HG03108 (cell line): ENCODE measurements at regions not wholly inside any gene's neighbourhood (a gene's known extent, or its start where the extent isn't known, plus 50 kb on each side); places are given as distances from the start of the nearest gene placed in this dataset.
"Not testable (repeated sequence)": the region's sequence is repeated elsewhere in the genome, so short reads cannot be mapped to it uniquely, and the experiment has no call there.

Experiments
- ATAC-seq: cut with Tn5 transposase; IDR thresholded peaks from one replicate; pipeline ENCODE4 v1.9.1; 2021; ENCODE audit warnings: moderate library complexity; ENCODE audit not compliant: unreplicated experiment

- ATAC-seq, result no peak
These were observed 707.0 kb upstream of the GOLIM4 start for GRCh38 chr3:168802766-168803165.

GRCh38 chr3:168801794-168802193, 706.1 kb upstream of the GOLIM4 start:
- ATAC-seq, result no peak

DNA sequence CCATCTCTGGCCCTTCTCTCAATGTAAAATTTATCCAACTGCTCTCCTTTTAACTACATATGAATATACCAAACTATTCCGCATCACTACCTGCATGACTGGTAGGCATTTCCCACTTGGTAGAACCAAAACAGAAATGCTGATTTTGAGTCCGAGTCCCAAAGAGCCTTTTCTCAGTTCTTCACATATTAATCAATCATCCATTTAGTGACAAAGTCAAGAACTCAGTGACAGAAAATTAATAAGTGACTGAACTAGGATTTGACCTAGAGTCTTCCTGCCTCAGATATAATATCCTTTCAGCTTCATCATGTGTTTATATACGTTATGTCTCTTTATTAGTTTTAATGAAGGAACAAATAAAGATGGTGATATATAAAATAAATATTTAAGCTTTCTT, 700.6 kb upstream of the GOLIM4 start:
- ATAC-seq, result no peak

DNA sequence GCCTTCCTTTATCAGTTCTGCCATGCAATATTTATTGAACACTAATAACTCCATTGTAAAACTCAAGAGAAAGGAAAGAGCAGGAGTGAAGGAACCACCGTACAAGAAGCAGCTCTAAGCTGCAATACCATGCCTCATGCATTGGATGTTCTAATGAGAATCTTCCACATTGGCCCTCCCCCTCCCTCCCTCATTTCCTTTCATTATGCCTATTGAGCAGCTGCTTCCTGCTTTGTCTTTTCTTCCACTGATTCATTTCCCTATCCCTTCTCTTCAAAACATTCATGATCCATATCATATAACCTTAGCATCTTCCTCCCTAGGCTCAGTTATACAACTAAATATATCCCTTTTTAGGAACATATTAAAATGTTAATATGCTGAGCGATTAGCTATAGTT, 698.7 kb upstream of the GOLIM4 start:
- ATAC-seq, result no peak

DNA sequence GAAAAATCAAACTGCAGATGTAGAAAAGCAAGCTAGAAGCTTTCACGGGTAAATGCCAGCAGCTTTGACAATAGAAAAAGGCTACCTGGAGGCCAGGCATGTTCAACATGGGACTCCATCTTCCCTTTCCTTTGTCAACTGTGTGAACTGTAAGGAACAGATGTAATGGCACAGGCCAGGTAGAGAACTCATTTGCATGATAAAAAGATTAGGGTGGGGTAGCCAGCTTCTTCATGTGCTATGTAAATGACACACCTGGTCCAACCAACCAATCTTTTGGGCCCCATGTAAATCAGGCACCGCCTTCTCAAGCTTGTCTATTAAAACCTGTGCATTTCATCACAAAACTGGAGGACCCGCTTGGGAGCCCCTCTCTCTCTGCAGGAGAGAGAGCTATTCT, 686.5 kb upstream of the GOLIM4 start:
- ATAC-seq, result no peak

GRCh38 chr3:168779970-168780645, 684.4 kb upstream of the GOLIM4 start:
- not testable (repeated sequence) for ATAC-seq

DNA sequence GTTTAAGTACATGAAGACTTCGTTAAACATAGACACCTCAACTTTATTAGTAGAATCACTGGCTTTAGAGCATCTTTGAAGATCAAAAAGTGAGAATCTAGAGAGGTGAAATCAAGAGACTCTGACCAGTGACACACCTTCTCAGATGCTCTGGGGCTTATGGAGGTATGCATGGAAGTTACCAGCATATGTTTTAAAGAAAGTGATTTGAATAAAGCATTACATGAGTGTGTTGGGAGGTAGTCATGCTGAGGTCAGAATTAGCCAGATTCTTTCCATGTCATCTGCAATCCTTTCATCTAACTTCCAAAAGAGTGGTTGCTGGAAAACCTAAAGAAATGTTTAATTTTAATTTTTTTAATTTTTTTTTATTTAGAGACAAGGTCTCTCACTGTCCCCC, 658.0 kb upstream of the GOLIM4 start:
- ATAC-seq, result no peak

DNA sequence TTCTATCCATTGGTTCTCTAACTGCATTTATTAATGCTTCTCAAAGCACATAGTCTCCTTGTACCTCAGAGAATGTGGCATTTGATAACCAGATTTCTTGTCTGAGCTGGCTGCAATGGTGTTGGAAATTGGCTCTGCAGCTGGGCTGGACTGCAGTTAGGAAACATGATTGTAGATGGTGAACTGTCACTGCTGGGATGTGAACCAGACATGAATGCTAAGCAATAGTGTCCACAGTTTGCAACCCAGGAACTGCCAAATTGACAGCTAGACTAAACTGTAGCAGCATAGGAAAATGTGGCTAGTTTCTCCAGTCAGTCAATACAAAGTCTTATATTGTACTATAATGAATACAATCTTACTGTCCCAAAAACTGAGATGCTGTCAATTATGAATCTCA, 656.6 kb upstream of the GOLIM4 start:
- no peak for ATAC-seq

GRCh38 chr3:168747697-168748096, 652.0 kb upstream of the GOLIM4 start:
- ATAC-seq, result no peak

- no peak for ATAC-seq
These were observed 643.0 kb upstream of the GOLIM4 start for GRCh38 chr3:168738527-168739325.

GRCh38 chr3:168736202-168736601, 640.5 kb upstream of the GOLIM4 start:
- no peak for ATAC-seq

- ATAC-seq, result no peak
These were observed 634.3 kb upstream of the GOLIM4 start for GRCh38 chr3:168730073-168730472.

- ATAC-seq, result no peak
These were observed 626.4 kb upstream of the GOLIM4 start for GRCh38 chr3:168722091-168722490.

DNA sequence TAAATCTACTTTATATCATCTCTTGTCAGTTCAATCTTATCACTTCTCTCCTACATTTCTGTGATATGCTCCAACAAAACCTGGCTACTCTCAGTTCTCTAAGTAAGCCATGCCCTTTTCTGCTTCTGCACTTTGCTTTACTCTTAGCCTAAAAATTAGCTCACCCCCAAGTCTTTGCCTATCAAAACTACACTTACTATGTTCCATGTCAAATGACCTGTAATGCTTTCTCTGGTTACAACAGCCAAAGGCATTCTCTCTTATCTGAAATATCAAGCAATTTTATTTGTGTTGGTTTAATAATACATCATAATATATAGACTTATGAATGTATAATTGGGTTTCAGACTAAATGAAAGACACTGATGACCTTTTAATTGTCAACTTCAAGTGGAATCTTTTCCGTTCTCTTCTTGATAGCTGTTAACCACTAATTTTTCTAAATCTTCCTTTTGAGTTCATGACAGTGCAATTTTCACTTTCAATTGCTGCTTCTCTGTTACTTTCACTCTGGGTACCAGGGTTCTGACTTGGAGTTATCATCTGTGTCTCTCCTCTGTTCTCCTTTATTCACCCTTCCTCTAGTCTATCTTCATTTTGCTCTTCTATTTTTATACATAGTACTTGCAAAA, 619.0 kb upstream of the GOLIM4 start:
- peak; percentile 95 for ATAC-seq

GRCh38 chr3:168709073-168709472, 613.3 kb upstream of the GOLIM4 start:
- ATAC-seq, result no peak

DNA sequence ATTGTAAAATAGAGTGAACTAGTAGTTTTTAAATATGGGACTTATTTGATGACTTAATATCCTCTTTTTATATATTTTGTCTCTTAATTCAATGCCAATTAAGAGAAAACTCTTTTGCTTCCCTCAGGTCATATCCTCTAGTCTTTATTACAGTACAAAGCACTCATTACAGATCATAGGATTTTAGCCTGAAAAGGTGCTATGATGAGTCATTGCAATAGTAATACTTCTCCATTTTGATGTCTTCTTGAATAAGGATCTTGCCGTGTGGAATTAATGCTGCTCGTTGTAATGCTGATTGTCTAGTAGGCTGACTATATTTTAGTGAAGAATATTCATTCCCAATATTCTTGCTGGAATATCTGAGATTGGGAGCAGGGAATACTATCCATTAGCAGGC, 612.2 kb upstream of the GOLIM4 start:
- ATAC-seq, result no peak

- no peak for ATAC-seq
These were observed 609.7 kb upstream of the GOLIM4 start for GRCh38 chr3:168705412-168705811.

- no peak for ATAC-seq
These were observed 600.3 kb upstream of the GOLIM4 start for GRCh38 chr3:168696051-168696450.

DNA sequence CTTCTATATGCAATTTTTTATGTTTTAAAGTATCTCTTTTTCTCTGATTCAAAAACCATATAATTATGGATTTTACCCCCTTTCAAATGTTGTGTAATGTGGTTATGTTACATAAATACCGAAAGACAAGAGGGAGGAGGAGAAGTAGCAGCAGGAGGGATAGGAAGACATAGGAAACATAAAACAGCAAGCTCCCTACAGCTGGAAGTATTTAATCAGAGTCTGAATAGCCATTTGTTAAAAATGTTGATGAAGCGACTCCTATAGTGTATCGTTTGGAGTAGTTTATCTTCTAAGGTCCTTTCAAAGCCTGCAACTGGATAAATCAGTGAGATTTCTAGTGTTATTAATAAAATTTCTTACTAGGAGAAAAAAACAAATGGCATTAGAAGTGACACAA, 598.1 kb upstream of the GOLIM4 start:
- no peak for ATAC-seq

DNA sequence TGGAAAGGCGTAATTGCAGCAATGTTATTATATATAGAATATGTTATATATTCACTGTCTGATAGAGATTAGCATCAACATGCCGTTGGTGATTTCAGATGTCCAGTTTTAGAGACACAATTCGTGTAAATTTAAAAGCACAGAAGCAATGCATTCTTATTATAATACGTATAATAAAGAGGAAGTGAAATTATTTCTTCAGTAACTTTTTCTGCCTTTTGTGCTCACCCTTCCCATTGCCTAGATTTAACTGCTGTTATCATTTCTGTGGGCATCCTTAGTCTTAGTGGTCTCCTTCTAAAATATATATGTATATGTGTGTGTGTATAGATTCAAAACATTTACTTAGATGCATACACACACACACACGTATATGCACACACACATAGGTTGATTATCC, 592.5 kb upstream of the GOLIM4 start:
- no peak for ATAC-seq

DNA sequence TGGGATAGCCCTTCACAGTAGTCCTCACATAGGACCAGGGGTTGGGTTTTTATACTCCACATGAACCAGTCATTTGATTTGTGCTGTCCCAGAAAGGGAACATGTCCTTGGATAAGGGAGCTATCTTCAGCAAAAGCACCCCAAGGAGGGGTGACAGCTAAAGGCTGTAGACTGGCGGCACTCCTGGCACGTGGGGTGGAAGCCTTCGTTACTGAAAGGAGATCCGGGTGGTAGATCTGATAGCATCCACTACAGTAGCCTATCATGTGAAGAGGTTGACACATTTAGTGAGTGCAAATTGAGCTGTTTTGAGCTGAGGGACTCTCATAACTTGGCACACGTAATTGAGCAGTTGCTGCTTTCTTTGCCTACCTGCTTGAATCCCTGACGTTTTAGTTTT, 588.8 kb upstream of the GOLIM4 start:
- ATAC-seq, result no peak

- no peak for ATAC-seq
These were observed 583.0 kb upstream of the GOLIM4 start for GRCh38 chr3:168678730-168679129.
